Kidney (tissue), 13 donors: ENCODE measurements at regions not wholly inside any gene's neighbourhood (a gene's known extent, or its start where the extent isn't known, plus 50 kb on each side); places are given as distances from the start of the nearest gene placed in this dataset.
A peak's percentile ranks its signal among the peaks of the same experiment; 100 is the strongest.

Experiments
- DNase-seq, 5 donors: peaks; one replicate each; pipeline ENCODE4 v3.0.0-alpha.2; 2013 to 2020
- FAIRE-seq: peaks from 2 replicates; lab custom pipeline; 2012; peaks lifted over from hg19 to GRCh38; lab: Jason Lieb, UNC
- H3K27ac ChIP-seq, 2 donors: one replicate each; pipeline ENCODE4 v1.7.0; 2013; ENCODE audit warnings: low read depth in 2 of 2, low read length in 2 of 2, inconsistent platforms in 1 of 2
- H3K27me3 ChIP-seq: one replicate; pipeline ENCODE4 v1.7.1; 2013; ENCODE audit warnings: low read length, inconsistent platforms; ENCODE audit not compliant: control insufficient read depth, insufficient read depth
- H3K36me3 ChIP-seq, 3 donors: one replicate each; pipeline versions ENCODE4 v1.7.0 to v1.7.1; 2013; ENCODE audit warnings: low read length in 3 of 3, control low read depth in 1 of 3, inconsistent platforms in 1 of 3; ENCODE audit not compliant: insufficient read depth in 3 of 3, control insufficient read depth in 2 of 3
- H3K4me1 ChIP-seq, 3 donors: one replicate each; pipeline versions ENCODE4 v1.7.0 to v1.7.1; 2013; ENCODE audit warnings: low read length in 3 of 3, inconsistent platforms in 1 of 3, low read depth in 1 of 3; ENCODE audit not compliant: control insufficient read depth in 2 of 3, insufficient read depth in 2 of 3
- H3K4me3 ChIP-seq, 3 donors: one replicate each; pipeline versions ENCODE4 v1.7.0 to v1.8.1; 2013; ENCODE audit warnings: low read length in 3 of 3, control low read depth in 1 of 3, inconsistent platforms in 1 of 3
- H3K9ac ChIP-seq, 3 donors: one replicate each; pipeline versions ENCODE4 v1.7.0 to v1.7.1; 2013; ENCODE audit warnings: low read length in 3 of 3, control low read depth in 1 of 3, inconsistent platforms in 1 of 3
- H3K9me3 ChIP-seq, 3 donors: one replicate each; pipeline versions ENCODE4 v1.7.0 to v1.7.1; 2013; ENCODE audit warnings: low read length in 3 of 3, control low read depth in 1 of 3, inconsistent platforms in 1 of 3; ENCODE audit not compliant: control insufficient read depth in 2 of 3, insufficient read depth in 1 of 3
- CTCF ChIP-seq: IDR thresholded peaks from 3 replicates; pipeline ENCODE4 v1.5.1; 2012; ENCODE audit warnings: mild to moderate bottlenecking, moderate library complexity, borderline replicate concordance; ENCODE audit not compliant: insufficient read depth; ENCODE audit errors: extremely low read depth
- intact Hi-C: fragments of 100-400 bp; cut with DNase I; formaldehyde crosslinking; loops from one replicate; pipeline ENCODE4 v1.11.1; 2022
- donor health status: control.
- donor health status: control.
- donor health status: control.
- donor health status: control.
- donor health status: control.
- donor health status: DM: yes; HTN: yes; CAD: no.
- donor health status: Normal renal cell carcinoma (clear cell type).

GRCh38 chr2:100645695-100646429 is 83.1 kb downstream of the PDCL3 start:
- Histone ChIP-seq H3K9ac (no peak overlapping the region), H3K4me1 (no peaks in the 10 kb centered on the region), H3K36me3 (no peaks in the 10 kb centered on the region), H3K9me3 (no peaks in the 10 kb centered on the region), H3K4me3 (no peak overlapping the region), H3K27ac (no peak overlapping the region), H3K27me3 (no peaks in the 10 kb centered on the region)
- FAIRE-seq, result no peak
- peak in 3 of 5 donors; percentile 37 to 64 (median 42) for DNase-seq
- intact Hi-C loops, result no loop called here
- no peak for TF ChIP-seq CTCF

- no peaks in the 10 kb centered on the region for H3K4me1 ChIP-seq
- H3K36me3 ChIP-seq, result no peaks in the 10 kb centered on the region
- TF ChIP-seq CTCF, result no peak
- intact Hi-C loops, result no loop called here
- H3K4me3 ChIP-seq, result no peak overlapping the region
- no peaks in the 10 kb centered on the region for H3K9me3 ChIP-seq
- no peaks in the 10 kb centered on the region for H3K27me3 ChIP-seq
- no peak for DNase-seq
- no peak for FAIRE-seq
- no peak overlapping the region for H3K27ac ChIP-seq
- H3K9ac ChIP-seq, result no peak overlapping the region
Measured at GRCh38 chr2:100647709-100648108, 84.9 kb downstream of the PDCL3 start.

GRCh38 chr2:100650151-100650550 is 87.4 kb downstream of the PDCL3 start:
- FAIRE-seq, result no peak

More at GRCh38 chr2:100650151-100650550, 87.4 kb downstream of the PDCL3 start:
- Histone ChIP-seq H3K4me3 (no peak overlapping the region), H3K9me3 (no peaks in the 10 kb centered on the region), H3K27me3 (no peaks in the 10 kb centered on the region), H3K36me3 (no peaks in the 10 kb centered on the region), H3K27ac (no peak overlapping the region), H3K4me1 (no peaks in the 10 kb centered on the region), H3K9ac (no peak overlapping the region)
- no peak for DNase-seq
- no peak for TF ChIP-seq CTCF
- intact Hi-C loops, result no loop called here
